HG02623 (cell line): ENCODE measurements at regions not wholly inside any gene's neighbourhood (a gene's known extent, or its start where the extent isn't known, plus 50 kb on each side); places are given as distances from the start of the nearest gene placed in this dataset.

ENCODE experiments used
- ATAC-seq: cut with Tn5 transposase; IDR thresholded peaks from one replicate; pipeline ENCODE4 v1.9.1; 2021; ENCODE audit warnings: moderate library complexity; ENCODE audit not compliant: unreplicated experiment

DNA sequence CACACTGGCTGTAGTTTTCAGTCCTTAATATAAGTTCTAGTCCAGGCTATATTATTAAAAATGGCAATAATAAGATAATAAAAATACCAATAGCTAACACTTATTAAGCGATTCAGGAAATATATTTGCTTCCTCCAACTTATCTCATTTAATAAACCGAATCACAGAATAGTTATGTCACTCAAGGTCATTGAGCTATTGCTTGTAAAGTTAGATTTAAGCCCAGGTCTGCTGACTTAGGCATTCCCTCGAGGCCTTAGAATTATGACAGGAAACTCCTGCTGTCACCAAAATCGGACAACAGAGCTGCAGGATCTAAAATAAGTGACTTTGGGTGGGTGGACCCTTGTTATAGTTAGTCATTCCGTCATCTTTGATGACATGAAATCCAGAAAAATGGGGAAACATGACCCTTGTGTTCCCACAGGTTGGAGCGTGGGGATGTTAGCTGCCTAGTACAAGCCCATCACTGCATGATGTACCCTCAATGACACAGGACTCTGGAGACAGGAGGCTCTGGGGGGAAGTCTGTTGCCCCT is 181.3 kb upstream of the PHYHIPL start:
- no peak for ATAC-seq

GRCh38 chr10:58996063-58996462 is 180.4 kb upstream of the PHYHIPL start:
- ATAC-seq = no peak

- no peak for ATAC-seq
Observed at GRCh38 chr10:58996866-58997265, 179.6 kb upstream of the PHYHIPL start.

GRCh38 chr10:58998924-58999713 is 177.3 kb upstream of the PHYHIPL start:
- no peak for ATAC-seq

- ATAC-seq = no peak
Observed at GRCh38 chr10:59000162-59000825, 176.1 kb upstream of the PHYHIPL start.

DNA sequence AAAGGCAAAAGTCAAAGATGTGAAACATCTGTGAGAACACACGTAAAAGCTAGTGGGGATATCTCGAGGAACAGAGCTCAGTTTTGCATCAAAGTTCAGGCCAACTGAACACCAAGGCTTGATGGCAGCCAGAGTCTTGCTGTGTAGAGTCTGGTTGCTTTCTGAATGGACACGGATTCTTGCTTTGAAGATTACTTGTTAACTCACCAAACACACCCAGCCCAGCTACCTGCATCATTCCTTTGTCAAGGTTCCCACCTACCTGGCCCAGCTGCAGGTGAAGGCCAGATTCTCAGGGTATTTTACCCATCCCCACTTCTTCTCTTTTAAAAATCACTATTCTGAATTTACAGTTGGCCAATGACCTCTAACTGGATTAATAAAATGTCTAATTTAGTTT is 174.4 kb upstream of the PHYHIPL start:
- no peak for ATAC-seq

DNA sequence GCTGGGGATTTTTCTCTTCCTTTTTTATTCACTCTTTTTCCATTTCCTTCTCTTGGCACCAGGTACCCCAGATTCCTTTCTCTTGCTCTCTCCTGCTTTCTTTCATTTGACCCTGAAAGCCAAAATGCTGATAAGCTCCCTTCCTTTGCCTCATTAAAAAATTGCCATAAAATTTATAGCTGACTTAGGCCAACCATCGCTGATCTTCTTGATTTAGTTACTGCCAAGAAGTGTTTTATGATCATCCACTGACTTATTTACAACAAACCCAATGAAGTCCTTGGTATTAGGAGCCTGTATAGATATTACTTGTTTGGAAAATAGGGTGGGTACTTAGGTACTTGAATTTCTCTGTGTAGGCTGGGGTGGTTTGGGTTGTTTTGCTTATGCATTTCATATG is 173.2 kb upstream of the PHYHIPL start:
- no peak for ATAC-seq

DNA sequence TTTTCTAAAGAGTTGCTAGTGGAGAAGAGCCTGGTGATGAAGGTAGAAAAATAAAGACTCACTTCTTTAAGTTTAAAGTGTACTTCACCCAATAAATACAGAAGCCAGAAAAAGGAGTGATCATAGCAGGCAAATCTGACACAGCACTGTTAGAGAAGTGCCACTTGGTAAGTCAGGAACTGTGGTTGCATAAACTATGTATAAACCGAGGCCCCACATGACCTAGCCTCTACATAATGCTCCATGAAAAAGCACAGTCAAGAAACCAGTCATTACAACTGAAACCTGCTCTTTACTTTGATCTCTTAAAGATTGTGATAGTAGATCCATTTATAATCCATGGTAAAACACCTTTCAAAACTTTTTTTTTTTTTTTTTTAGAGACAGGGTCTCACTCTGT is 172.1 kb upstream of the PHYHIPL start:
- ATAC-seq = no peak

- no peak for ATAC-seq
Observed at GRCh38 chr10:59006511-59007306, 169.7 kb upstream of the PHYHIPL start.

DNA sequence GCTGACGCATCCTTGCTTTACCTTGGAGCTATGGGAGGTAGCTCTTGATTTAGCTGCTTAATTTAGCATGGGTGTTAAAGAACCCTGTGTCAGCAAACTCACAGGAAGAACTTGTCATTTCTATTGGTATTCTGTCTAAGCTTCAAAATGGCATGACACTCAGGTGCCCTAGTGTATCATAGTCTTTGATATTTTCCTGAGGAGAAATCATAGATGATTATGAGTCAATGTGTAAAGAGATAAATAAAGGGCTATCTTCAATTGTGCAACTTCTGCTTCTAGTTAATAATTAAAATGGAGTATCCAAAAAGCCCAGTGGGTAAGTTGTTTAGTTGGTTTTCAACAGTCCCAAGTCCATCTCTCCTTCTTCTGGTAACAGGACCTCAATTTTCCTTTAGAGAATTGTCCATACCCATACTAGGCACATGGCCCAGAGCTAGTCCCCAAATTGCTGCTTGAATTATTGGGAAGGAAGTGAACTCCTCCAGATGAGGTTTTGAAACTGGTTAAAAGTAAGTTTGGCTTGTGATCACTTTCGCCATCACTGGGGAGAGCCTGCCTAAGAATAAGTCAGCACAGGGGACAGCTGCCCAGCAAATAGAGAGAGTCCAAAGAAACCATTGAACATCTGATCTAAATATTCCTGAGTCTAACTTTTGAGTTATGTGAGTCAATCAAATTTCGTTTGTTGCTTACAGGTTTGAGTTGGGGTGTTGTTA is 169.0 kb upstream of the PHYHIPL start:
- no peak for ATAC-seq

GRCh38 chr10:59008452-59008851 is 168.0 kb upstream of the PHYHIPL start:
- ATAC-seq = no peak

DNA sequence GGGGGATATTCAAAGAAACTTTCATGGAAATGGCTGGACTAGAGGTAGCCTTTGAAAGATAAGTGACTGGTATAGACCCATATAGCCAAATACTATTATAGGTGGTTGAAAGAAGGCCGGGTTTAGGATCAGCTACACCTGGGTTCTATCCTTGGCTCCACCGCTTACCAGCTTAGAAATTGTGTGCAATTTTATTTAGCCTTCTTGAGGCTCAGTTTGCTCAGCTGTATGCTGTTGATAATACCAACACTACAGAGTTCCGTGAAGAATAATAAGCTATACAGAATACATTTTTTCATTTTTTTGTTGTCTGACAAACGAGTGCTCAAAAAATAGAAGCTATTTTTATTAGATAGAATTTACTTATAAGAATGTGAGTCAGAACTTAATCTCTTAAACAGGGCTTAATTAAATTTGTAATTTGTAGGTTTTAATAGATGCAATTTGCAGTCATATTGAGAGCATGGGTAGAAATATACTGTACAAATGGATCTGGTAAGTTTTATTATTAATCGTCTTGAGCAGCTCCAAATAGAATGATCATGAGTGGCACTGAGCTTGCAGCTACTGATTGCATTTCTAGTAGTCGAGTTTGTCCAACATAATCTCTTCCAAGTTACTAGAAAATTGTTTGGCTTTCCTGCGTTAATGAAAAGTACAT is 164.3 kb upstream of the PHYHIPL start:
- ATAC-seq = no peak

- no peak for ATAC-seq
Observed at GRCh38 chr10:59012839-59013238, 163.6 kb upstream of the PHYHIPL start.

- no peak for ATAC-seq
Observed at GRCh38 chr10:59016043-59016442, 160.4 kb upstream of the PHYHIPL start.

GRCh38 chr10:59018977-59019376 is 157.5 kb upstream of the PHYHIPL start:
- ATAC-seq = no peak

DNA sequence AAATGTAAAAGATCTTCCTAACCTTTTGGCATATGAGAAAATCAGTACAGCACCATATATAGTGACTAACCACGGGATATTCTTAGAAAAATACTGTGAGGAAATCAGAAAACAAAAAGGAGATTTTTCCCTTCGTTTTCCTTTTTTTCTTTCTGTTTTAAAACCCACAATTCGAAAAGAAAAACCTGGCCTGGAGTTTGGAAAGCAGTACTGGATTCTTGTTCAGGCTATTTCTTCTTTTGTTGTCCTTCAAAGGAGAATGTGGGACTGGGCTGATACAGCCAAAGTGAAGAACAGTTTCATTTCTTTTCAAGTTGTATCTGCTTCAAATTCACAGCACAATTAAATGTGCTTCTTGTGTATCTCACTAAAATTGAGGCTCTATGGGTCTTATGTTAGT is 156.8 kb upstream of the PHYHIPL start:
- no peak for ATAC-seq

DNA sequence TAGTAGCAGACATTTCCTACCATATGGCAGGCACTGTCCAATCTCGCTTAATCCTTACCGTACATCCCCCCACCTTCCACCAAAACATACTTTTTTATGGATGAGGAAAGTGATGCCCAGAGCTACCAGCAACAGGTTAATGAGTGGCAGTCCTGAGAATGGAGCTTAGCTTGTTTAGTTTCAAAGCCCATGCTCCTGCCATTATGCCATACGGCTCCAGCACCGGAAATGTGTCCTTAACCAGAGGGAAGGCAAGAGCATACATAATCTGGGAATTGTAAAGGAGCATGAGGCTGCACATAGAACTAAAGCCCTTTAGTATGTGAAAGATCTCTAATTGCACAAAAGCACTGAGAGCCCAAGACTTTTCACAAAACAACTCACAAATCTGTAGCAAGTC is 155.9 kb upstream of the PHYHIPL start:
- ATAC-seq = no peak

DNA sequence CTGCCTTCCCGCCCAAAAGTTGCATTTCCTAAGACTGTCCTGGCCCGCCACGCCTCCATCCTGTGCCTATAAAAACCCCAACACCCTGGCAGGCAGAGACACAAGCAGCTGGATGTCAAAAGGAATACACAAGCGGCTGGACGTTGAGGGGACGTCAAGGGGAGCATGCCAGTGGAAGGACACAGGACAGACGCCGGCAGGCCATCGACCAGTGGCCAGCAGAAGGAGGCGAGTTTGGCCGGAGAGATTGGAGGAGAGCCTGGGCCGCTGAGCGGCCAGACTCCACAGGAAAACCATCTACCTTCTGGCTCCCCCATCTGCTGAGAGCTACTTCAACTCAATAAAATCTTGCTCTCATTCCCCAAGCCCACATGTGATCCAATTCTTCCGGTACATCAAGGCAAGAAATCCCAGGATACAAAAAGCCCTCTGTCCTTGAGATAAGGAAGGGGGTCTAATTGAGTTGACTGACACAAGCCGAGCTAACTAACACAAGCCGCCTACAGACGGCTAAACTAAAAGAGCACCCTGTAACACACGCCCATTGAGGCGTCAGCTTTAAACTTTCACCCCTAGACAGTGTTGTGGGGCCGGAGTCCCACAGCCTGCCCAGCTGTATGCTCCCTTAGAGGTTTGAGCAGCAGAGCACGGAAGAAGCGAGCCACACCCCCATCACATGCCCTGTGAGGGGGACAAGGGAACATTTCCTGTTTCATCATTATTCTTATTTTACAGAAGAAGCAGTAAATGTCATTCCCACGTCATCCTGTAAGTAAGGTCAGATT is 150.3 kb upstream of the PHYHIPL start:
- no peak for ATAC-seq

DNA sequence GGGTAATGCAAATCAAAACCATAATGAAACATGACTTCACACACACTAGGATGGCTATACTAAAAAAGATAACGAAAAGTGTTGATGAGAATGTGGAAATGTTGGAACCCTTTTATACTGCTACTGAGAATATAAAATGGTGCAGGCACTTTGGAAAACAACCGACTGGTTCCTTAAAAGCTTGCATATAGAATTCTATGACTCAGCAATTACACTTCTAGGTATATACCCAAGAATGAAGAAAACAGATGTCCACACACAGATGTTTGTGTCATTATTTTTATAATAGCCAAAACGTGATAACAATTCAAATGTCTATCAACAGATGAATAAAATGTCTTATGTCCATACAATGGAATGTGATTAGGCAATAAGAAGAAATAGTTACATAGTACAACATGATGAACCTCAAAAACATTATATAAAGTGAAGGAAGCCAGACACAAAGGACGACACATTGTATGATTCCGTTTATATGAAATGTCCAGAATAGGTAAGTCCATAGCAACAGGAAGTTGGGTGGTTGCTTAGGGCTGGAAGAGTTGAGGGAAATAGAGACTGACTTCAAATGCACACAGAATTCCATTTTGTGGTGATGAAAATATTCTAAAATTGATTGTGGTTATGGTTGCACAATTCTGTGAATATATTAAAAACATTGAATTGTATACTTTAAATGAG is 148.3 kb upstream of the PHYHIPL start:
- no peak for ATAC-seq
